ENCODE measurements at regions not wholly inside any gene's neighbourhood (a gene's known extent, or its start where the extent isn't known, plus 50 kb on each side); places are given as distances from the start of the nearest gene placed in this dataset.

DNA sequence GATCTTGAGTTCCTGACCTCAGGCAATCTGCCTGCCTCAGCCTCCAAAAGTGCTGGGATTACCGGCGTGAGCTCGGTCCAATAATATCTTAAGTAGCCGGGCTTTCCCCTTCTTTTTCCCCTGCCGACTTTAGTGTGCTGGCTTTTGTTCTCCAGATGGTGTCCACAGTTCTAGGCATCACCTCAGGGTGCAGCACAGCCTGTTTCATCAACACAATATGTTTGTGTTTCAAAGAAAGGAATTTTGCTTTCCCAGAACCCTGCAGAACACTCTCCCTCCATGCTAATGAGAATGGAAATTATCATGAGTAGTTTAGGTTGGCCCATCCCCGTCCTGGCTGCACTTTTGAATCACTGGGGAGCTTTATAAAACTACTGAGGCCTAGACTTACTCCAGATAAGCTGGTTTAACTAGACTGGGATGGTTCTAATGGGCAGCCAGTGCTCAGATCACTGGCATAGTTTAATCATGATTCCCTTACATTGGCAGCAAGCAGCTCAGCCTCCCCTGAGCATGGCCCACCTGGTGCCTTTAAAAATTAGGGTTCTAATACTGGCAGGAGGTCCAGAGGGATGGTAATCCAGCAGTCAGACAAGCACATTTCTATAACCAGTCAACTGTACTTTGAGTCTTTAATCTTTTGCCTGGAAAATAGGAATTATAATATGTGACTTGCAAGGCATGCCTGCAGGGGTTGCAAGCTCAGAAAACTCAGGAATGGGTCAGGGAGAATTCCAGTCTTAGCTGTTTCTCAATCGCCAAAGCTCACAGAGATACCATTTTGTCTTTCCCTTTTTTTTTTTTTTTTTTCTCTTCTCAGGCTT lies 127.6 kb upstream of the RASGRP1 start:
- no peak for TF ChIP-seq ZNF274 (IDR thresholded peaks at IDR 0.05; ENCODE audit: low read depth, low read length)
- no peak for TF ChIP-seq SUZ12 (IDR thresholded peaks at IDR 0.05; ENCODE audit: extremely low read depth, insufficient read depth, insufficient read length)
- no peak for TF ChIP-seq YY1 (IDR thresholded peaks at IDR 0.05; ENCODE audit: insufficient read depth, insufficient read length)
